ENCODE measurements at regions not wholly inside any gene's neighbourhood (a gene's known extent, or its start where the extent isn't known, plus 50 kb on each side); places are given as distances from the start of the nearest gene placed in this dataset.

DNA sequence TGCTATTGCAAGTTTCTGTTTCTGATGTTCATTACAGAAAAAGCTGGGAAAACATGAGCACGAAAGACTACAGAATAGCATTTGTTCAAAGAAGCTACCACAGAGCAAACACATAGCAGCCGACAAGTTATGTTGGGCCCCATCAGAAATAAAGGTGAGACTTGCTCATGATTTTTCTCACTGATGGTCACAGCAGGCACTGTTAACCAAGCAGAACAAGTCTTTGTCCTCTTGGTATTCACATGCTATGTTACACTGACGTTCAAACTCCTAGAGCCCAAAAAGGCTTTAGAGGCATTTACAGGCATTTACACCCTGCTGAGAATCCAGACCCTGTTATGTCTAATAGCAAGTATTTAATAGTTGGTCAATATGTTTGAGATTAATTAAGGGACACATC is 235.0 kb upstream of the HNMT start:
- DNase-seq = no peak

DNA sequence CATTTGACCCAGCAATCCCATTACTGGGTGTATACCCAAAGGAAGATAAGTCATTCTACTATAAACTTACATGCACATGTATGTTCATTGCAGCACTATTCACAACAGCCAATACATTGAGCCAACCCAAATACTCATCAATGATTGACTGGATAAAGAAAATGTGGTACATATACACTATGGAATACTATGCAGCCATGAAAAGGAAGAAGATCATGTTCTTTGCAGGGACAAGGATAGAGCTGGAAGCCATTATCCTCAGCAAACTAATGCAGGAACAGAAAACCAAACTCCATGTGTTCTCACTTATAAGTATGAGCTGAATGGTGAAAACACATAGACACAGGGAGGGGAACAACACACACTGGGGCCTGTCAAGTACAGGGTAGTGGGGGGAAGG is 226.7 kb upstream of the HNMT start:
- DNase-seq = no peak

DNA sequence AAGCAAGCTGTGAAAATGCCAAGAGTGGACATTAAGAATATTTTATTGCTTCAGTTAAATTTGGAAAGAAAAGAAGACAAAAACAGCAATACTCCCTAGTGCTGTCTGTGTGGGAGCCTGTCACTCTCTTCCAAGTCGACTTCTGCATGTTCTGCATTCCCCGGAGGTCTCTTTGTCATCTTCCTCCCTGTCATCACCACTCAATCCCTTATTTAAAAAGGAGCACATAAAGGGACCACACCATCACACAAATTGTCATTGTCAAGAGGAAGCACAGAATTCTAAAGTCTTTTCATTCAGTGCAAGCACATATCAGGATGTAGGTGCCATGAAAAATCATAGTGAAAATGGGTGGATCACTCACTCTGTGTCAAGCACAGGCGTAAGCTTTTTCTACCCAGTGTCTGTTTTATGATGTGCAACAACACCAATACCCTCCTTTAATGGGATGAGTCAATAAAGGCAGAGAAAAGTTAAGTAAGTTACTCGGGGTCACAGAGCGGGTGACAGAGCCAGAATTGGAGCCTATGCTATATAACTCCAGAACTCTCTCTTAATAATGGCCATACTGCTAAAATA is 222.4 kb upstream of the HNMT start:
- DNase-seq = no peak

DNA sequence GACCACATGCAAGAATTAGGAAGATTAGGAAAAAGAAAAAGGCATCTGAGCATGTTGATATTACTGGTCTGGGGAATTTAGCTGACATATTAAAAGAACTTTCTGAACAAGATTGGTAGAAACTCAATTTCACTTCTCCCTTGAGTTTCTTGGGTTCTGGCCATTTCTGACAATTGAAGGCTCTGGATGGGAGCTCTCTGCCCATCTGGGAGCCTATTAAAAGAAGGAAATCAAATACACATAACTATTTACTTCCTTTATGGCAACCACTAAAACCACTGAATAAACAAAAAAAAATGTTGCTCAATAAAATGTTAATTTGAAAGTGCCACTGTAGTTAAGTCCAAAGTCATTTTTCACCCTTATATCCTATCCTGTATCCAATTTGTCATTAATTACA is 216.8 kb upstream of the HNMT start:
- DNase-seq = no peak

DNA sequence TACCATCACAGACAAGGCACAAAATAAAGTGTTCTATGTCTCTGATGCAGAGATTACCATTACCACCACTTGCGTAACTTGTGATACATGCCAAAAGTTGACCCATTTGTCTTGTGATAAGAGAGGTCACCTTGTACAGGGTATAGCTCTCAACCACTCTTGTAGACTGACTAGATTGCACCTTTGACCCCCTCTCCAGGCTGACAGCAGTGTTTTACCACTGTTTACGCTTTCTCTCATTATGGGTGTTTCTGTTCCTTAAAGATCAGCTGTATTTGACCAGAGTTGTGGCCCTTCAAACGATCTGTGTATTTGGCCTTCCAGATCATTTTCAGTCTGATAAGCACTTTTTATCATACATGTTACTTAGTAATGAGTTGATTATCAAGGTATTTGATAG is 215.7 kb upstream of the HNMT start:
- no peak for DNase-seq

DNA sequence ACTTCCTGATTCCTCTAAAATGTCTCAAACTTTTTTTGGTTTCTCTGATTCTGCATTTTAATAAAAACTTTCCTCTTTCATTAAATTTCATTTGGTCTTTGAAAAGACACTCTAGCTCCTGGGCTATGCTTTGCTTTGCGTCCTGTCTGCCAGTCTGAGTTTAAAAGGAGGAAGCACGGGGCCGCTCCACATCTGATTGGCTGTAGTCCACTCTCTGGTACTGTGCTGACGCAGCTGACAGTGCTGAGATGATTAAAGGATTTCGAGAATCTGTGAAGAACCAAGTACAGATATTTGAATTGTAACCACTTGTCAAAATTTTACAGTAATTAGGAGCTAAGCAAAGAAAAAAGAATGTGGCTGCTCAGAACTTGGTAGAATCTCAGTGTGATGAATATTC is 199.6 kb upstream of the HNMT start:
- DNase-seq = no peak

DNA sequence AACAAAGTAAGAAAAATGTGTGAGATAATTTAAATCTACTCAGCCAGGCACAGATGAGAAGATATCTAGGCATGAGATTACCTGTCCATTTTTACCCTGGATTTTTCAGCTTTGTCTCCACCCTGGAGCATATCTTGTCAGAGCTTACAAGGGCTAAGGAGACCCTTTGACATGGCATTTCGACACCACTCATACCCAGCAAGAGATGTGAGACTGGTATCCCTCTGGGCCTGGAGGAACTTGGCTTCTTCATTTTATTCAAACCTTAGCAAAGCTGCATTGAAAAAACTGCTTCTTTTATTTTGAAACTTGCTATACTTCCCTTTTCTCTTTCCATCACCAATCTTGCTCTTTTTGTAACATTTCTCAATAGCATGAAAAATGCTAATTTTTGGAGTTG is 194.9 kb upstream of the HNMT start:
- no peak for DNase-seq

DNA sequence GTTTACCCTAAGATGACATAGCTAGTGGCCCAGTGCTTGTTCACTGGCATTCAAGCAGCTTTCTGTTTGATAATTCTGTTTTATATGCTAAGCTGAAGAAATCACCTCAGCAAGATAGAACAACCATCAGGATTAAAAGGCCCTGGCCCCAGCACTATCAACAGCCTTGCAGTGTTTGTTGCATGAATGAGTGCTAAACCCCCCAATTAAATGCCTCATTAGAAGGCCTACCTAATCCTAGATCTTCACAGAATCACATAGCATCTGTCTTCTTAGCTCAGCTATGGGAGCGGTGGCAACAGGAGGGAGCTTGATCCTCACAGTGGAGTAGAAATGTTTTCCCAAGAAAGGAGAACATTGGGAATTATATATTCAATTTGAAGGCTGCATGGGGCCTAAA is 194.1 kb upstream of the HNMT start:
- no peak for DNase-seq

DNA sequence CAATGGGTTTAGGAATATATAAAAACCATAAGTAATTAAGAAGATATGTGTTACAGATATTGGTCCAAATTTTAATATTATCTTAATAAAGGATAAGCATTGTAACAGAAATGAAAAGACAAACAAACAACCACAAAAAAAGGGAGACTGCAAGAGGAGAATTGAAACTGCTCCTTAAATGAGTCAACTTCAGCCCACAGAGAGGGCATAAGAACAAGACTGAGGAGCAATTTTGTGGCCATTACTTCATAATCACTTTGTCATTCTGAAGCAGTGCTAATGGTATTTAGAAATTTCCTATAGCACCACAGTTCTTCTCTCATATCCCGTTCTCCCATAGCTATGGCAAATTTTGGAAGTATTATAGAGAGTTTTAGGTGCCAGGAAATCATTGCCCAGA is 193.2 kb upstream of the HNMT start:
- DNase-seq = no peak

DNA sequence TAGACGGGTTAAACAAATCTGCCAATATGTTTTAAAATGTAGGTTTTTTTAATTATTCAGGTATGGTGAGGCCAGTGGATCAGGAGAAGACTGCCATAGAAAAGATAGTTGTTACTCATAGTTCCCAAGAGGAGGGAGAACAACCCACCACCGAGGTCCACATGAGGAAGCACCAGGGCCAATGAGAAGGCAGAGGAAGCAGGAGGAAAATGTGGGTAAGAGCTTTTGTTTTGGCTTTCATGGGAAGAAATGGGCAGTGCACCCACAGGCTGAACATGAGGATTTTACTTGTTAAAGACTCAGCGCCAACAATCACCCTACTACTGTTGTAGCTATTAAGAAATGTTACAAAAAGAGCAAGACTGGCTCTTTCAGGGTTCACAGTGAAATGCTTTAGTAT is 191.8 kb upstream of the HNMT start:
- DNase-seq = no peak

DNA sequence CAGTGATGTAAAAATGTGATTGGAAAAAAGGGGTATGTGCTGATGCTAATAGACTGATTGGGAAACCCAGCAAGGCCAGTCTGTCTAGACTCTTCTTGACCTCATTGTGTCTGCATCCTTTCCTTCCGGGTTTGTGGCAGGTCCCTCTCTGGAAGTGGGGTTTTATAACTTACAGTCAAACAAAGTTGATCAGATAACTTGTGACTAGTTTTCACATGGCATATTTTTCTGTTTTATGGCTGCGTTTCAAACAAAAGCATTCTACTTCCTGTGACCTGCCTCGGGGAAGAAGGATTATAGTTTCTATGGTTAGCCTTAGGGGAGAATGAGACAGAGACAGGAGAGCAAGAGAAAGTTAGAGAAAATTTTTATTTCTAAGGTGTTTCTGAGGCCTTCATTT is 188.7 kb upstream of the HNMT start:
- DNase-seq = no peak

DNA sequence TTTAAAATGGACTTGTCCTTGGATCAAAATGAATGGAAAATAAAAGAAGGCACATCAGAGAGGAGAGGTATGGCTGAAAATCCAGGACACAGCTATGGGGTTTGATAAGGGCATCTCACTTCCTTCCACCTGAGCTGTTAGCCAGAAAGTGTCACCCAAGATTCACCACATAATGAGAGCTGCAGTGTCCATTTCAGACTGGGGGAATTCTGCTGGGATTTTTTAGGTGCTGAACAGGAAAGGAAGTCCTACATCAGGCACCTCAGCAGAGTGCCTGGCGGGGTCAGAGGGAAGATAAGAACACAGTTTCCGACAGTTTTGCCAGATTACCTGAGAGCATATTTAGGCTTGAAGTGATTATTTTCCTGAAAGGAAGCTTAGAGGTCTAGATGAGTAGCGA is 187.6 kb upstream of the HNMT start:
- no peak for DNase-seq

DNA sequence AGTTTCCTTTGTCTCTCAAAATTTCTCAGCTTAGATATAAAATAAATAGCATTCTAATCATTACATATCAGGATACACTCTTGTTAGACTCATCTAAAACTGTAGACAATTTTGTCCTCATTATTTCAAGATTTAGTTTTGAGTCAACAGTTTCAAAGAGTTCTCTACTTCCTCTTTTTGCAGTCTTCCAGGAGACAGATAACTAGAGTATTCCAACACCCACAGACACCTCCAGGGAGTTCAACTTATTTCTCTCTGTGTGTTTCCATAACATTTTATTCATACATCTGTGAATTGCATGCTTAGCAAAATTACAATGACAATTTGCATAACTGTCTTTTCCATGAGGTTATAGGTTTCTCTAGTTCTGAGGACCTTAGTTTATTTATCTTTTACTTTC is 166.6 kb upstream of the HNMT start:
- DNase-seq = no peak

DNA sequence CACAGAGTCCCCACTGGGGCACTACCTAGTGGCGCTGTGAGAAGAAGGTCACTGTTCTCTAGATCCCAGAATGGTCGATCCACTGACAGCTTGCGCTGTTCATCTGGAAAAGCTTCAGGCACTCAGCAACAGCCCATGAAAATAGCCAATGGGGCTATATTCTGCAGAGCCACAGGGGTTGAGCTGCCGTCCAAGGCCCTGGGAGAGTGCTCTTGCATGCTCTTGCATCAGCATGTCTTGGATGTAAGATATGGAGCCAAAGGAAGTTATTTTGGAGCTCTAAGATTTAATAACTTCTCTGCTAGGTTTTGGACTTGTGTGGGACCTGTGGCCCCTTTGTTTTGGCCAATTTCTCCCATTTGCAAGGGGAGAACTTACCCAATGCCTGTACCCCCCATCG is 164.7 kb upstream of the HNMT start:
- DNase-seq = no peak

DNA sequence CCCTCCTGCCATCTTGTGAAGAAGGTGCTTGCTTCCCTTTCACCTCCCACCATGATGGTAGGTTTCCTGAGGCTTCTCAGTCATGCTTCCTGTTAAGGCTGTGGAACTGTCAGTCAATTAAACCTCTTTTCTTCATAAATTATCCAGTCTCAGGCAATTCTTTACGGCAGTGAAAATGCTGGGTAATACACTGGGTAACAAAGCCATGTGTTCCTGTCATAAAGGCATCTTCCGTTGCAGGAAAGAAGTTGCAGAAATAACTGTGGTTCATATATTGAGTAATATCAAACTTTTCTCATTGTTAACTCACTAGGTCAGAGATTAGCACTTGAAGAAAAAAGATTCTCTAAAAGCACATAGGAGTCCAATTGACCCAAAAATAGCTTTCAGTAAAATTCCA is 163.9 kb upstream of the HNMT start:
- DNase-seq = no peak

DNA sequence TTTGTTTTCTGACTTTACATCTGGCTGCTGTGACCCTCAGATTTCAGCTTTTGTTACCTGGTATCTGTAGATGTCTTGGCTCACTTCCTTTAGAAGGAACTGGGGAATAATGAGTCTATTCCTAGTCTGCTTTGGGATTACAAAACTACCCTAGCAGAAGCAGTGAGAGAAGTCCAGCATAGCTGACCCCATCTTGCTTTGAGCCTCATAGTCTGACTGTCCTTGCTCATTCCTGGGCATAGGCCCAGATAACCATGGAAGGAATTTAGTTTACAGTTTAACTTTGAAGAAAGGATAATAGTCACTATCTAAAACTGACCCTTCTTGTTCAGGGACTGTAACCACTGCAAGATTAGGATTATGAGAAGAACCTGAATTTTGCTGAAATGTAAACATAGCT is 163.0 kb upstream of the HNMT start:
- no peak for DNase-seq

DNA sequence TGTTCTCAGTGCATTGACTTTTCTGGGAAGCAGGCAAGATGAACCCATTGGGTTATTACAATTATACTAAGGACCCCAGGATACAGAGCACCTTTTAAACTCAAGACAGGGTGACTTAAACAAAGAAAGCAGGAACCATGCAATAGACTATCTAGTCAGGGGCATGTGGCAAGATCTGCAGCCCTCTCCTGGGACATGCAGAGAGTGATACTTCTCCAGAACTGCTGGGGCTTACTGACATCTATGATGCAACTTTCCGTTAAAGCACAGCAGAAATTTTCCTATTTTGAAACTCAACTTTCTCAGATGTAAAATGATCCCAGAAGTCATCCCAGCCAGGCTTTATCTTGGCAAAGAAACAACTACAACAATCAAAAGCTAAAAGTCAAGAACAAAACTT is 162.2 kb upstream of the HNMT start:
- DNase-seq = no peak

DNA sequence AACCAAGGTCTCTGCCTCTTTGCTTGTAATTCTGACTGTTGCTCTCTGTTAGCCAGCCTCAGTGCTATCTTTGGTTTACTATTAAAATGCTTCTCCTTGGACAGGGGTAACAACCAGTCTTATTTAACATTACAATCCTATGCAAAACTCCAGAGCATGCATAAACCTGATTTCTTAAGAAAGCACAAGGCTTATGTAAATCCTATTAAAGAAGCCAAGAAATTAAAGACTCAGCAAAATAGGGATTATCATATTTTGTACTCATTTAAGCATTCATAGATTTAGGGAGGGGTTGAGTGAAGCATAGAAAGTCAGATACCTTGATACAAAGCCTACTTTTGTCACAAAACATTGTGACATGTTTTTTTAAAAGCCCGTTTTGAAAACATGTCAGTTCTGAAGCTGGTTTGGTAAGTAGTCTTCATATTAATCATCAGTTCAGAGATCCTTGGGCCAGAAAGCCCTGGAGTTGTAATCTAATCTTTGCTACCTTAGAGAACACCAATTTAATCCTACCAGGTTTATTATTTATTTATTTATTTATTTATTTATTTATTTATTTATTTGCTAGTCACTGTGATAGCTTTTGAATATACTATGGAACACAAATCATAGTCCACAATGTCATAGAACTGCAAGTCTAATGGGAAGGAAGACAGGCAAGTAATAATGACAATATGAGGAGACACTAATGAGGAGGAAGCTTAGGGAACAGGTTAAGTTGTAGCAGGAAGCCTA is 158.0 kb upstream of the HNMT start:
- no peak for DNase-seq

DNA sequence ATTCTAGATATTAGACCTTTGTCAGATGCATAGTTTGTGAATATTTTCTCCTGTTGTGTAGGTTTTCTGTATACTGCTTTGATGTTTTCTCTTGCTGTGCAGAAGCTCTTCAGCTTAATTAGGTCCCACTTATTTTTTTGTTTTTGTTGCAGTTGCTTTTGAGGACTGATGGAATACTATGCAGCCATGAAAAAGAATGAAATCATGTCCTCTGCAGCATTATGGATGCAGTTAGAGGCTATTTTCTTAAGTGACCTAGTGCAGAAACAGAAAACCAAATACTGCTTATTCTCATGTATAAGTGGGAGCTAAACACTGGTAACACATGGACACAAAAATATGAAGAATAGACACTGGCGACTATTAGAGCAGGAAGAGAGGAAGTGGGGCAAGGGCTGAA is 155.0 kb upstream of the HNMT start:
- no peak for DNase-seq

DNA sequence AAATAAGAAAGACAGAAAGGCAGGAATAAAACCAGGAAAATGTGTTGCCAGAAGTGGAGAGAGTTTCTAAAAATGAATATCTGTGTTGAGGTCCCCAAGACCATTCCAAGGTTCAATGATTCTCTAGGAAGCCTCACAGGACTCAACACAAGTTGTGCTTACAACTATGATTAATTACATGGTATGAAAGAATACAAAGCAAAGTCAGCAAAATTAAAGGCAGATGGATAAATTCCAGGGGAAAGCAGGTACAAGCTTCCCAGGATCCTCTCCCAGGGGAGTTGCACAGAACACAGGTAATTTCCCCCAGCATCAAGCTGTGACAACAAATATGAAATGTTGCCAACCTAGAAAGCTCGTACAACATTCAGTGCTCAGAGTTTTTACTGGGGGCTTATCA is 154.4 kb upstream of the HNMT start:
- no peak for DNase-seq

DNA sequence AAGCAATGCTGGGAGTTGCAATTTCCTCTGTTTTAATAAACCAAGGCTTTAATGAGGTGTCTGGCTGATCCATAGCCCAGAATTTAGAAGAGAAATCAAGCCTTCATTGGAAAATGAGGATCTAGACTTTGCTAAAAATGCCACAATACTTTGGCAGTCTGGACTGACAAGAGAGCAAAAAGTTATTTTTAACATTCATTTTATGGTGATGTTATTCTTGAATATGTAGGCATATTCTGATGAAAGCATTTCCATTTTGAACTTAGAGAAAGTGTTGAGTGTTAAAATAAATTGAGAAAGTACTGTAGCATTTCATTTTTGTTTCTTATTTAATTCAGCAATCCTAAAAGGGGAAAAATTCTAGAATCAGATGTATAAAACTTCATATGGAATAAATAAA is 151.8 kb upstream of the HNMT start:
- DNase-seq = no peak

DNA sequence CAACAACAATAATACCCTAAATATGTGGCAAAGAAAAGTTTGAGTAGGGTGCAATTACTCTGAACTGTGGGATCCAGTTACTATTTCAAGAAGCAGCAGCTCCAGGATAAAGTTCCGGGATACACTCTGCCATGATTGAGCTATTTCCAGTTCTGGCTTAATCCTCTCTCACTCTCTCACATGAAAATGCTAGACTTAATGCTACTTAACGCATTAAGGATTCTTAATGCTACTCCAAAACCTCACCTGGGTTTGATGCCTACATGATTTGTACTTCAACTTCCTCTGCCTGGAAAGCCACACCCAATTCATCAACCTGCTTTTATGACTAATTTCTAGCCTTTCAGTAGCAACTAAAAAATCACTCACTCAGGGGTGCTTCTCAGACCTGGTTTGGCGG is 151.1 kb upstream of the HNMT start:
- no peak for DNase-seq

DNA sequence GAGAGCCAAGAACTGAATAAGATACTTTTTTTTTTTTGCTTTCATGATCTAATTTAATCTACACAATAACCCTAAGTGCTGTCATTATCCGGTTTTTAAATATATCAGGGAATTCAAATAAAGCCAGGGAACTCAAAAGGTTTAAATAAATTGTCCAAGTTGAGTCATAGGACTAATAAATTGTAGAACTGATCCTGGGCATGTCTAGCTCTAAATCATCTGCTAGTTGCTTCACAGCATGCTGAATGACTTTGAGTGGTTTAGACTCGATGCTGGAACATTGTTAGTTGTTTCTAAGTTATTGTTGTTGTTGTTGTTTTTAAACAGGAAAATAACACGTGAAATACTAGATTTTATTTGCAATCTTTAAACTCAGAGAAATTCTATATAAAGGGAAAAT is 147.2 kb upstream of the HNMT start:
- no peak for DNase-seq

DNA sequence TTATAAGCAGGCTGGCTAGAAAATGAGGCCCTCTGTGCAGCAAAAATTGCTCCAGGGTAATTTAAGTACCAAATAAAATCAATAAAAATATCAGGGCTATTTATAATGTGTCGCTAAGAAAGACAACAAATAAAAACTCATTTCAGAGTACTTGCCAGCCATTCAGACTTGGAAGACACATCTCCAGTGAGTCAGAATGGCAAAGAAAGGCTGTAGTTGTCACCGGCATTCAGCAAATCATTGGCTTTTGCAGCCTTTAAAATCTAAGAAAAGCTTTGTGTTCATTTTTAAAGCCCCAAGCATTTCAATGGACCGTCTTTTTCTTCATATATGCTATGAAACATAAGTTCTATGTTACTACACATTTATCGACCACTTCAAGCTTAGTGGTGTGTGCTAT is 141.1 kb upstream of the HNMT start:
- no peak for DNase-seq

DNA sequence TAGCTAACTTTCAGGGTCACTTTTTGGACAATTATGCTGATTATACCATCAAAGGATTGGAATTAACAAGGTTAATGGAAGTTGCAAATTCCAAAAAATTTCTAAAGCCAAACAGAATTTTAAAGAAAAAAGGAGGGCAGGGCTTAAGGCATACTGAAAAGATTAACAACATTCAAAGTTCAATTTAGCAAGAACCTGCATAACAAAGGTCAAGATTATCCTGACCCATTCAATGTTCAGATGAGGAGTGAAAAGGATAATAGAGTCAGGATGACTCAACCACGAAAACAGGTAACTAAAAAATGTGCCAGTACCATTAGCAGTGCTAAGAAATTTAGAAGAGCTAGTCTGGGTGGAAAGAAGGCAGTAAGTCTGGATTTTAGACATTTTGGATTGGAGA is 139.8 kb upstream of the HNMT start:
- no peak for DNase-seq

Data from activated CD4-positive, CD25-positive, alpha-beta regulatory T cell (primary cell).